GM12878 (cell line): ENCODE measurements at regions not wholly inside any gene's neighbourhood (a gene's known extent, or its start where the extent isn't known, plus 50 kb on each side); places are given as distances from the start of the nearest gene placed in this dataset.
"Not testable (repeated sequence)": the region's sequence is repeated elsewhere in the genome, so short reads cannot be mapped to it uniquely, and the experiment has no call there.

Experiments used
- ATAC-seq: fragments of 200-7000 bp; cut with Tn5 transposase; 3 replicates; pipeline ENCODE4 v1.9.1; 2020; ENCODE audit warnings: mild to moderate bottlenecking, moderate library complexity
- BruUV-seq: library from RNA; stranded (reverse); fragments of 400-500 nt; replicated peaks from 2 replicates; lab custom pipeline; 2021; lab: Mats Ljungman, UMichigan
- CTCF ChIA-PET: fragments of 300-600 bp; sonication (Branson Sonifier 250); formaldehyde crosslinking; extraction: SDS; loops from one replicate; lab custom pipeline; 2021; ENCODE audit warnings: inconsistent platforms; lab: Yijun Ruan, JAX
- POLR2A ChIA-PET: fragments of 350-600 bp; formaldehyde crosslinking; extraction: SDS; loops from one replicate; lab custom pipeline; 2021; ENCODE audit warnings: inconsistent platforms; lab: Charles Lee
- RAD21 ChIA-PET: fragments of 300-600 bp; sonication (Branson Sonifier 250); formaldehyde crosslinking; loops from one replicate; lab custom pipeline; 2023; ENCODE audit warnings: antibody characterized with exemption; ENCODE audit not compliant: unreplicated experiment; lab: Charles Lee
- SMC1A ChIA-PET: fragments of 300-600 bp; sonication (Branson Sonifier 250); formaldehyde crosslinking; loops from one replicate; lab custom pipeline; 2023; ENCODE audit not compliant: unreplicated experiment, uncharacterized antibody; lab: Charles Lee
- DNase-seq: peaks from one replicate; pipeline ENCODE4 v3.0.0-alpha.2; 2011; ENCODE audit warnings: low read depth, low spot score
- FAIRE-seq: peaks from 3 replicates; lab custom pipeline; 2011; peaks lifted over from hg19 to GRCh38; lab: Jason Lieb, UNC
- H2AFZ ChIP-seq: 2 replicates; pipeline ENCODE4 v1.6.0; 2011; ENCODE audit warnings: low read depth, low read length, control low read depth; ENCODE audit not compliant: control insufficient read depth
- H3K27ac ChIP-seq: 2 replicates; pipeline ENCODE4 v1.5.1; 2011; ENCODE audit warnings: control low read depth; ENCODE audit not compliant: control insufficient read depth, insufficient read depth
- H3K27me3 ChIP-seq, 2 experiments: replicated peaks in 1 of 2; 2 replicates each; pipeline versions ENCODE4 v1.6.0 to v1.6.1; 2011; ENCODE audit warnings: low read length in 1 of 2; ENCODE audit not compliant: control insufficient read depth in 2 of 2, insufficient read depth in 2 of 2
- H3K36me3 ChIP-seq, 2 experiments: 2 replicates each; pipeline ENCODE4 v1.5.1; 2011; ENCODE audit warnings: low read length in 1 of 2; ENCODE audit not compliant: control insufficient read depth in 2 of 2, insufficient read depth in 2 of 2
- H3K4me1 ChIP-seq: 2 replicates; pipeline ENCODE4 v1.6.1; 2011; ENCODE audit warnings: mild to moderate bottlenecking, low read length, moderate library complexity, mixed read lengths; ENCODE audit not compliant: control insufficient read depth, insufficient read depth
- H3K4me2 ChIP-seq: 2 replicates; pipeline ENCODE4 v1.6.0; 2011; ENCODE audit warnings: control low read depth; ENCODE audit not compliant: control insufficient read depth, insufficient read depth
- H3K4me3 ChIP-seq: fragments of 200-600 bp; sonication (generic); 2 replicates; pipeline ENCODE4 v1.5.1; 2016
- H3K79me2 ChIP-seq: 2 replicates; pipeline ENCODE4 v1.6.0; 2011; ENCODE audit warnings: low read length; ENCODE audit not compliant: control insufficient read depth, insufficient read depth
- H3K9ac ChIP-seq: 2 replicates; pipeline ENCODE4 v1.8.0; 2011; ENCODE audit warnings: low read length, control low read depth, mixed read lengths; ENCODE audit not compliant: control insufficient read depth, insufficient read depth
- H3K9me3 ChIP-seq: replicated peaks from 3 replicates; pipeline ENCODE4 v1.5.1; 2011; ENCODE audit warnings: mild to moderate bottlenecking, low read length; ENCODE audit not compliant: control insufficient read depth, insufficient read depth
- H4K20me1 ChIP-seq: 2 replicates; pipeline ENCODE4 v1.6.0; 2011; ENCODE audit not compliant: control insufficient read depth, insufficient read depth
- EGR1 ChIP-seq, 2 experiments: IDR thresholded peaks; 1 replicate in 1 of 2; 2 replicates in 1 of 2; pipeline ENCODE4 v1.6.1; 2011 to 2012; ENCODE audit warnings: low read depth in 2 of 2, low read length in 2 of 2, borderline replicate concordance in 1 of 2, mild to moderate bottlenecking in 1 of 2, moderate library complexity in 1 of 2
- HCFC1 ChIP-seq: fragments of 150-350 bp; IDR thresholded peaks from 2 replicates; pipeline ENCODE4 v1.6.1; 2014; ENCODE audit warnings: low read length
- MTA2 ChIP-seq: fragments of 450-650 bp; IDR thresholded peaks from 2 replicates; pipeline ENCODE4 v1.6.1; 2016; ENCODE audit warnings: low read depth, mild to moderate bottlenecking, moderate library complexity
- SMARCA5 ChIP-seq: fragments of 450-650 bp; IDR thresholded peaks from 2 replicates; pipeline ENCODE4 v1.6.1; 2017; ENCODE audit warnings: mild to moderate bottlenecking
- YY1 ChIP-seq: IDR thresholded peaks from 2 replicates; pipeline ENCODE4 v1.6.1; 2011; ENCODE audit warnings: low read depth, mild to moderate bottlenecking, low read length
- WGBS: methylation state at CpG from one replicate; pipeline ENCODE4 v1.1.6; 2016; ENCODE audit warnings: low lambda C conversion rate; ENCODE audit not compliant: insufficient replicate concordance, insufficient coverage; ENCODE audit errors: missing lambda C conversion rate; 5-methylcytosine and 5-hydroxymethylcytosine counted together
- in situ Hi-C: fragments of 300-500 bp; cut with MboI; formaldehyde crosslinking; loops from 9 replicates; pipeline ENCODE4 v1.14.3; 2018; ENCODE audit warnings: mixed read lengths
- intact Hi-C: fragments of 100-400 bp; cut with micrococcal nuclease; formaldehyde crosslinking; loops from one replicate; pipeline ENCODE4 v1.14.2; 2022; ENCODE audit not compliant: unreplicated experiment
- TF ChIP-seq, protein P1 (sequence below): fragments of 450-650 bp; IDR thresholded peaks from 2 replicates; pipeline ENCODE4 v1.6.1; 2016; ENCODE audit warnings: mild to moderate bottlenecking

GRCh38 chr1:108320849-108321248 lies 77.0 kb upstream of the NBPF4 start (continued):
- TF ChIP-seq YY1 (no peak), HCFC1 (no peak), SMARCA5 (no peak), MTA2 (no peak), EGR1 (IDR thresholded peaks at IDR 0.05; ENCODE audit: borderline replicate concordance in 1 of 2, low read depth in 2 of 2, low read length in 2 of 2) (no peak)
- TF ChIP-seq, protein P1, sequence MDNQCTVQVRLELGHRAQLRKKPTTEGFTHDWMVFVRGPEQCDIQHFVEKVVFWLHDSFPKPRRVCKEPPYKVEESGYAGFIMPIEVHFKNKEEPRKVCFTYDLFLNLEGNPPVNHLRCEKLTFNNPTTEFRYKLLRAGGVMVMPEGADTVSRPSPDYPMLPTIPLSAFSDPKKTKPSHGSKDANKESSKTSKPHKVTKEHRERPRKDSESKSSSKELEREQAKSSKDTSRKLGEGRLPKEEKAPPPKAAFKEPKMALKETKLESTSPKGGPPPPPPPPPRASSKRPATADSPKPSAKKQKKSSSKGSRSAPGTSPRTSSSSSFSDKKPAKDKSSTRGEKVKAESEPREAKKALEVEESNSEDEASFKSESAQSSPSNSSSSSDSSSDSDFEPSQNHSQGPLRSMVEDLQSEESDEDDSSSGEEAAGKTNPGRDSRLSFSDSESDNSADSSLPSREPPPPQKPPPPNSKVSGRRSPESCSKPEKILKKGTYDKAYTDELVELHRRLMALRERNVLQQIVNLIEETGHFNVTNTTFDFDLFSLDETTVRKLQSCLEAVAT: no peak

DNA sequence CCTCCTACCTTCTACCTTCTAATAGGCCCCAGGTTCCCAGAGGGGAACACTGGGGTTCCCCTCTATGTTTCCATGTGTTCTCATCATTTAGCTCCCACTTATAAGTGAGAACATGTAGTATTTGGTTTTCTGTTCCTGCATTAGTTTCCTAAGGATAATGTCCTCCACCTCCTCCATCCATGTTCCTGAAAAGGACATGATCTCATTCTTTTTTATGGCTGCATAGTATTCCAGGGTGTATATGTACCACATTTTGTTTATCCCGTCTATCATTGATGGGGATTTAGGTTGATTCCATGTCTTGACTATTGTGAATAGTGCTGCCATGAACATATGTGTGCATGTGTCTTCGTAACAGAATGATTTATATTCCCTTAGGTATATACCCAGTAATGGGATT lies 81.5 kb upstream of the NBPF4 start:
- POLR2A ChIA-PET, H3K4me2 ChIP-seq, H3K79me2 ChIP-seq, BruUV-seq, H3K4me1 ChIP-seq, RAD21 ChIA-PET, FAIRE-seq, intact Hi-C loops, in situ Hi-C loops, H3K27me3 ChIP-seq, H4K20me1 ChIP-seq, H2AFZ ChIP-seq, H3K9ac ChIP-seq, H3K36me3 ChIP-seq, DNase-seq, H3K27ac ChIP-seq, CTCF ChIA-PET, ATAC-seq, SMC1A ChIA-PET, H3K9me3 ChIP-seq, H3K4me3 ChIP-seq: not testable (repeated sequence)
- WGBS: 0% methylated on average over 2 of the region's 2 CpGs
